ENCODE measurements at regions not wholly inside any gene's neighbourhood (a gene's known extent, or its start where the extent isn't known, plus 50 kb on each side); places are given as distances from the start of the nearest gene placed in this dataset.
A peak's percentile ranks its signal among the peaks of the same experiment; 100 is the strongest.

DNA sequence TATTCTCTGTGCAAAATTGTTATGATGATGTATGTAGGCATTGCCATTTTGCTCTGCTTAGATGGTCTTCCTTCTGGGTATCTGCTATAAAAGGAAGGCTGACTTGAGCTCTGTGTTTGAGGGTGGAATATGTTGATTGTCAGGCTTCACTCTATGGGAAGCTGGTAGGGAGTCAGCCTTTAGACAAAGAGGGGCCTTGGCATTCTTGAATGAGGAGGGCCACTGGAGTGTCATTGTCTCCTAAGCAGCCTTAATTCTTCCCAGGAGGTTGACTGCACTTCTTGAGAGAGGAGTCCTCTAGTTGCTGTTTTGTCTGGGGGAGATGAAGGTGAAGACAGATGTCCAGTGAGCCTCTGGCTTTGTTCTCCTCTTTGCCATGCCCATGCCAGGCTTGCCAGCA lies 266.8 kb downstream of the KCNRG start:
- Mint-ChIP-seq H3K9me3 (no peaks in the 10 kb centered on the region), H3K27ac (no peak overlapping the region), H3K4me3 (no peak overlapping the region), H3K36me3 (no peaks in the 10 kb centered on the region), H3K4me1 (peaks cover 10 to 12% of the 10 kb centered on the region in 2 donors), H3K27me3 (ENCODE audit: low read depth in 2 of 2) (peaks cover 7 to 14% of the 10 kb centered on the region in 2 donors)
- DNase-seq = no peak
- H3K9me3 ChIP-seq (ENCODE audit: control insufficient read depth, insufficient read depth, low read length) = no peaks in the 10 kb centered on the region
- H3K4me3 ChIP-seq (ENCODE audit: low read length) = no peak overlapping the region
- TF ChIP-seq, protein P1, sequence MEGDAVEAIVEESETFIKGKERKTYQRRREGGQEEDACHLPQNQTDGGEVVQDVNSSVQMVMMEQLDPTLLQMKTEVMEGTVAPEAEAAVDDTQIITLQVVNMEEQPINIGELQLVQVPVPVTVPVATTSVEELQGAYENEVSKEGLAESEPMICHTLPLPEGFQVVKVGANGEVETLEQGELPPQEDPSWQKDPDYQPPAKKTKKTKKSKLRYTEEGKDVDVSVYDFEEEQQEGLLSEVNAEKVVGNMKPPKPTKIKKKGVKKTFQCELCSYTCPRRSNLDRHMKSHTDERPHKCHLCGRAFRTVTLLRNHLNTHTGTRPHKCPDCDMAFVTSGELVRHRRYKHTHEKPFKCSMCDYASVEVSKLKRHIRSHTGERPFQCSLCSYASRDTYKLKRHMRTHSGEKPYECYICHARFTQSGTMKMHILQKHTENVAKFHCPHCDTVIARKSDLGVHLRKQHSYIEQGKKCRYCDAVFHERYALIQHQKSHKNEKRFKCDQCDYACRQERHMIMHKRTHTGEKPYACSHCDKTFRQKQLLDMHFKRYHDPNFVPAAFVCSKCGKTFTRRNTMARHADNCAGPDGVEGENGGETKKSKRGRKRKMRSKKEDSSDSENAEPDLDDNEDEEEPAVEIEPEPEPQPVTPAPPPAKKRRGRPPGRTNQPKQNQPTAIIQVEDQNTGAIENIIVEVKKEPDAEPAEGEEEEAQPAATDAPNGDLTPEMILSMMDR (IDR thresholded peaks at IDR 0.05) = no peak
- no peaks in the 10 kb centered on the region for H3K36me3 ChIP-seq (ENCODE audit: control insufficient read depth, insufficient read depth, low read length)
- no peaks in the 10 kb centered on the region for H3K27me3 ChIP-seq (ENCODE audit: control insufficient read depth, insufficient read depth, low read length)
- intact Hi-C loops (cut with micrococcal nuclease) = no loop called here
- no peak for ATAC-seq
- H3K4me1 ChIP-seq (ENCODE audit: control insufficient read depth, insufficient read depth, low read length) = no peaks in the 10 kb centered on the region
- no peak overlapping the region for H3K27ac ChIP-seq (ENCODE audit: low read length)

DNA sequence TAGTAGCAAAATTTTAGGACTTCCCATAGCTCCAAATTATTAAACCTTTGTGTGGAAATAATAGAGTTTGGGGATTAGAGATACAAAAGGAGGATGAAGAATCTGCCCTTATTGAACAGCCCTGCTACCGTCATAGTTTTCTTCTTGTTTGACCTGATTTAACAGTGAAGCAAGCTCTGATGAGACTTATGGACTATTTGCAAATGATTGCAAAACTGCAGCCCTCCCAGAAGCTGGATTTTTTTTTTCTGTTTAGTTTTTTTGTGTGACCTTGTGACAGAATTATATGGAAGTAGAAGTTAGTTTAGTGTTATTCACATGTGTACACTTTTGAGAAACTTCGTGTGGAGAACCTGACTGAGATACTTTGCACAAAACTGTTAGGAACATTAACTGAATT lies 267.8 kb downstream of the KCNRG start:
- H3K4me1 ChIP-seq (ENCODE audit: control insufficient read depth, insufficient read depth, low read length) = no peaks in the 10 kb centered on the region
- ATAC-seq (no peak), DNase-seq (no peak)
- no peak overlapping the region for H3K27ac ChIP-seq (ENCODE audit: low read length)
- WGBS (ENCODE audit: insufficient coverage) = 90% methylated on average over 2 of the region's 2 CpGs
- H3K27me3 Mint-ChIP-seq (ENCODE audit: low read depth in 2 of 2) = peaks cover 6 to 14% of the 10 kb centered on the region in 2 donors
- no peaks in the 10 kb centered on the region for H3K36me3 ChIP-seq (ENCODE audit: control insufficient read depth, insufficient read depth, low read length)
- H3K36me3 Mint-ChIP-seq = no peaks in the 10 kb centered on the region
- H3K4me3 ChIP-seq (ENCODE audit: low read length) = no peak overlapping the region
- peaks cover 10 to 12% of the 10 kb centered on the region in 2 donors for H3K4me1 Mint-ChIP-seq
- H3K9me3 ChIP-seq (ENCODE audit: control insufficient read depth, insufficient read depth, low read length) = no peaks in the 10 kb centered on the region
- no peaks in the 10 kb centered on the region for H3K27me3 ChIP-seq (ENCODE audit: control insufficient read depth, insufficient read depth, low read length)
- H3K9me3 Mint-ChIP-seq = no peaks in the 10 kb centered on the region
- no peak overlapping the region for H3K27ac Mint-ChIP-seq
- H3K4me3 Mint-ChIP-seq = no peak overlapping the region
- intact Hi-C loops (cut with micrococcal nuclease) = no loop called here
- TF ChIP-seq, protein P1 (IDR thresholded peaks at IDR 0.05) = no peak

DNA sequence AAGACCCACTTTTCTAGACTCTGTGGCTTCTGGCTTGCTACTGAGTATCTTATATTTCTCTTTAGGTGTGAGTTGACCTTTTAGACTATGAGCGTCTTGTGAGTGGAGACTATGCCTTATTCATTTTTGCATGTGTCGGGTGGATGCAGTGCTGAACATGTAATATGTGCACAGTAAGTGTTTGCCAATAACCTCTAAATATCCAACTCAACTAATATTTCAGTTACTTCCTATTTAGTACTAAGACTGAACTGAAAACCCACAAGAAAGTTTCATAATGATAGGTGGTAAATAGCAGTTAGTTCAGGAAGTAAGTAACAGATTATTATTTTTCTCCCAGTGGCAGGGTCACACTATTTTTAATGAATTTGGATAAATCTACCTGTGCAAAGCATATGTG lies 269.3 kb downstream of the KCNRG start:
- TF ChIP-seq, protein P1 (IDR thresholded peaks at IDR 0.05) = no peak
- DNase-seq = no peak
- WGBS (ENCODE audit: insufficient coverage) = no CpG with 5 or more reads among the region's 2 CpGs
- H3K27ac Mint-ChIP-seq = no peak overlapping the region
- Histone ChIP-seq H3K4me3 (ENCODE audit: low read length) (no peak overlapping the region), H3K27ac (ENCODE audit: low read length) (no peak overlapping the region), H3K36me3 (ENCODE audit: control insufficient read depth, insufficient read depth, low read length) (no peaks in the 10 kb centered on the region), H3K9me3 (ENCODE audit: control insufficient read depth, insufficient read depth, low read length) (no peaks in the 10 kb centered on the region), H3K4me1 (ENCODE audit: control insufficient read depth, insufficient read depth, low read length) (no peaks in the 10 kb centered on the region), H3K27me3 (ENCODE audit: control insufficient read depth, insufficient read depth, low read length) (no peaks in the 10 kb centered on the region)
- no peaks in the 10 kb centered on the region for H3K9me3 Mint-ChIP-seq
- ATAC-seq = peak in 1 of 3 donors; percentile 35
- no peak overlapping the region for H3K4me3 Mint-ChIP-seq
- intact Hi-C loops (cut with micrococcal nuclease) = no loop called here
- peaks cover 6 to 20% of the 10 kb centered on the region in 2 donors for H3K27me3 Mint-ChIP-seq (ENCODE audit: low read depth in 2 of 2)
- H3K4me1 Mint-ChIP-seq = peaks cover 10 to 12% of the 10 kb centered on the region in 2 donors
- H3K36me3 Mint-ChIP-seq = no peaks in the 10 kb centered on the region

DNA sequence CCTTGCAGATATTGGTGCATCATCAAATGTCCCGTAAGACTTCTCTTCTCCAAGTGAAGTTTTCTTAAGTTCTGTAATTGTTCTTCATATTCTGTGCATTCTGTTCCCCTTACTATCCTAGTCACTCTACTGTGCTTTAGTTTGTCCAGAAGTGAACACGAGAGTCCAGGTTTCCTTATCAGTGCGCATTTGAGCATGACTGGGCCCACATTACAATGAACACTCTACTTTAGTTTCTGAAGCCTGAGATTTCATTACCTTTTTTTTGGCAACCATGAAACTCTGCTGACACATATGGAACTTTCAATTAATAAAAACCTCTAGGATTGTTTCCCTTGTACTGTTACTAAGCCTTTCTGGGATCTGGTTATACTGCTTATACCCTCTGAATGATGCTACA lies 270.0 kb downstream of the KCNRG start:
- intact Hi-C loops (cut with micrococcal nuclease) = no loop called here
- no peak overlapping the region for H3K4me3 ChIP-seq (ENCODE audit: low read length)
- 92% methylated on average over 3 of the region's 3 CpGs for WGBS (ENCODE audit: insufficient coverage)
- Mint-ChIP-seq H3K36me3 (no peaks in the 10 kb centered on the region), H3K4me1 (peaks cover 10 to 12% of the 10 kb centered on the region in 2 donors), H3K4me3 (no peak overlapping the region), H3K27me3 (ENCODE audit: low read depth in 2 of 2) (peaks cover 4 to 24% of the 10 kb centered on the region in 2 donors), H3K9me3 (no peaks in the 10 kb centered on the region), H3K27ac (no peak overlapping the region)
- no peaks in the 10 kb centered on the region for H3K27me3 ChIP-seq (ENCODE audit: control insufficient read depth, insufficient read depth, low read length)
- no peaks in the 10 kb centered on the region for H3K9me3 ChIP-seq (ENCODE audit: control insufficient read depth, insufficient read depth, low read length)
- H3K36me3 ChIP-seq (ENCODE audit: control insufficient read depth, insufficient read depth, low read length) = no peaks in the 10 kb centered on the region
- H3K4me1 ChIP-seq (ENCODE audit: control insufficient read depth, insufficient read depth, low read length) = no peaks in the 10 kb centered on the region
- H3K27ac ChIP-seq (ENCODE audit: low read length) = no peak overlapping the region
- TF ChIP-seq, protein P1 (IDR thresholded peaks at IDR 0.05) = no peak
- DNase-seq (no peak), ATAC-seq (no peak)
